GM21360 (cell line): ENCODE measurements at regions not wholly inside any gene's neighbourhood (a gene's known extent, or its start where the extent isn't known, plus 50 kb on each side); places are given as distances from the start of the nearest gene placed in this dataset.

Experiments
- ATAC-seq: cut with Tn5 transposase; IDR thresholded peaks from one replicate; pipeline ENCODE4 v1.9.1; 2021; ENCODE audit warnings: mild to moderate bottlenecking, moderate library complexity; ENCODE audit not compliant: unreplicated experiment

GRCh38 chr1:188240772-188241406, 1412.1 kb downstream of the PLA2G4A start:
- no peak for ATAC-seq

GRCh38 chr1:188241629-188242028, 1412.9 kb downstream of the PLA2G4A start:
- no peak for ATAC-seq

GRCh38 chr1:188243456-188243855, 1414.7 kb downstream of the PLA2G4A start:
- no peak for ATAC-seq

- no peak for ATAC-seq
Observed at GRCh38 chr1:188244681-188245080, 1415.9 kb downstream of the PLA2G4A start.

- no peak for ATAC-seq
Observed at GRCh38 chr1:188247255-188247654, 1418.5 kb downstream of the PLA2G4A start.

- no peak for ATAC-seq
Observed at GRCh38 chr1:188249811-188250210, 1421.1 kb downstream of the PLA2G4A start.

GRCh38 chr1:188251036-188251435, 1422.3 kb downstream of the PLA2G4A start:
- ATAC-seq = no peak

GRCh38 chr1:188261849-188262248, 1433.1 kb downstream of the PLA2G4A start:
- ATAC-seq = no peak

- no peak for ATAC-seq
Observed at GRCh38 chr1:188269956-188270355, 1441.2 kb downstream of the PLA2G4A start.

- no peak for ATAC-seq
Observed at GRCh38 chr1:188270497-188270896, 1441.7 kb downstream of the PLA2G4A start.

- ATAC-seq = no peak
Observed at GRCh38 chr1:188277771-188278170, 1449.0 kb downstream of the PLA2G4A start.

GRCh38 chr1:188281921-188282320, 1453.2 kb downstream of the PLA2G4A start:
- ATAC-seq = no peak

GRCh38 chr1:188295157-188295556, 1466.4 kb downstream of the PLA2G4A start:
- ATAC-seq = no peak

- no peak for ATAC-seq
Observed at GRCh38 chr1:188302746-188303145, 1474.0 kb downstream of the PLA2G4A start.

- ATAC-seq = no peak
Observed at GRCh38 chr1:188314557-188315137, 1485.9 kb downstream of the PLA2G4A start.

- no peak for ATAC-seq
Observed at GRCh38 chr1:188317894-188318293, 1489.1 kb downstream of the PLA2G4A start.

GRCh38 chr1:188325211-188325610, 1496.5 kb downstream of the PLA2G4A start:
- ATAC-seq = no peak

- no peak for ATAC-seq
Observed at GRCh38 chr1:188343914-188344313, 1515.2 kb downstream of the PLA2G4A start.

- ATAC-seq = no peak
Observed at GRCh38 chr1:188350104-188350503, 1521.4 kb downstream of the PLA2G4A start.

GRCh38 chr1:188355082-188355481, 1526.3 kb downstream of the PLA2G4A start:
- no peak for ATAC-seq

- ATAC-seq = no peak
Observed at GRCh38 chr1:188355847-188356246, 1527.1 kb downstream of the PLA2G4A start.

GRCh38 chr1:188359315-188359714, 1530.6 kb downstream of the PLA2G4A start:
- no peak for ATAC-seq

GRCh38 chr1:188363943-188364342, 1535.2 kb downstream of the PLA2G4A start:
- no peak for ATAC-seq
